MG63 (cell line): ENCODE measurements at regions not wholly inside any gene's neighbourhood (a gene's known extent, or its start where the extent isn't known, plus 50 kb on each side); places are given as distances from the start of the nearest gene placed in this dataset.

Source experiments
- DNase-seq: peaks from one replicate; pipeline ENCODE4 v3.0.0-alpha.2; 2020
- H3K27me3 ChIP-seq: fragments of 250-450 bp; sonication (Bioruptor Pico); 2 replicates; pipeline ENCODE4 v1.5.1; 2020; ENCODE audit warnings: mild to moderate bottlenecking, moderate library complexity
- H3K36me3 ChIP-seq: fragments of 250-450 bp; sonication (Bioruptor Pico); 2 replicates; pipeline ENCODE4 v1.5.1; 2020; ENCODE audit warnings: mild to moderate bottlenecking, moderate library complexity
- H3K4me3 ChIP-seq: fragments of 250-450 bp; sonication (Bioruptor Pico); 2 replicates; pipeline ENCODE4 v1.5.1; 2020; ENCODE audit warnings: mild to moderate bottlenecking, moderate library complexity
- H3K9me3 ChIP-seq: fragments of 250-450 bp; sonication (Bioruptor Pico); 2 replicates; pipeline ENCODE4 v1.5.1; 2020; ENCODE audit warnings: mild to moderate bottlenecking, moderate library complexity

DNA sequence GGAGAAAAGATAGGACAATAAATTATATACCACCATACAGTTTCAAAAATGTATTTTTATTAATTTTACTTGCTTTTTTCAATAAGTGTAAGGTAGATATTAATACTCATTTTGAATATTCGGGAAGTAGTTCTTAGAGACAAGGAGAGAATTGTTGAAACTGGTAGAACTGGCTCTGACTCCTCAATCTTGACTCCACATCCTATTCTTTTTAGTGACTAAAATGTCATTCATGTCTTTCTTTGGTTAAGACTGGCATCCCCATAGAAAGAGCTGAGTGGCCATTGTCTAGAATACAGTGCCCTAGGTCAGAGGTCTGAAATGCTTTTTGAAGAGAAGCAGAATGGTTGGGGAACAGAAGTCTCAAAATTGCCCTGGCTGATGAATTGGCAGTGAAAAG is 177.6 kb upstream of the LRIG3 start:
- Histone ChIP-seq H3K36me3 (no peaks in the 10 kb centered on the region), H3K4me3 (no peak overlapping the region), H3K27me3 (no peaks in the 10 kb centered on the region), H3K9me3 (no peaks in the 10 kb centered on the region)
- no peak for DNase-seq

DNA sequence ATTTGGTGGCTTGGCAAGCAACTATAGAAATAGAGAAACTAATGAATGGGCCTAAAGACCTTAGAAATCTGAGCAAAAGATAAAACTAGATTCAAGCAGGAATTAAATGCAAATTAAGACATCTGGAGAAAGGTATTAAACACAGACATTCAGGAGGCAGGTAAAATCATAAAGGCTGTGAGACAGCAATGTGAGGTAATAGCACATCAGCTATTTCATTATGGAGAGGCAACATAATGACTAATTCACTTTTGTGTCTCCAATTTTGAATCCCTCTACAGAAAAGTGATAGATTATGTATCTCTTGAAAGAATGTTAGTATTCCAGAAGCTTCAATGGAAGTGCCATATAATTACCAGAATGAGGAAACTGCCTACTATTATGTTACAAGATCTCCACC is 175.9 kb upstream of the LRIG3 start:
- Histone ChIP-seq H3K36me3 (no peaks in the 10 kb centered on the region), H3K27me3 (no peaks in the 10 kb centered on the region), H3K9me3 (no peaks in the 10 kb centered on the region), H3K4me3 (no peak overlapping the region)
- DNase-seq, result no peak

DNA sequence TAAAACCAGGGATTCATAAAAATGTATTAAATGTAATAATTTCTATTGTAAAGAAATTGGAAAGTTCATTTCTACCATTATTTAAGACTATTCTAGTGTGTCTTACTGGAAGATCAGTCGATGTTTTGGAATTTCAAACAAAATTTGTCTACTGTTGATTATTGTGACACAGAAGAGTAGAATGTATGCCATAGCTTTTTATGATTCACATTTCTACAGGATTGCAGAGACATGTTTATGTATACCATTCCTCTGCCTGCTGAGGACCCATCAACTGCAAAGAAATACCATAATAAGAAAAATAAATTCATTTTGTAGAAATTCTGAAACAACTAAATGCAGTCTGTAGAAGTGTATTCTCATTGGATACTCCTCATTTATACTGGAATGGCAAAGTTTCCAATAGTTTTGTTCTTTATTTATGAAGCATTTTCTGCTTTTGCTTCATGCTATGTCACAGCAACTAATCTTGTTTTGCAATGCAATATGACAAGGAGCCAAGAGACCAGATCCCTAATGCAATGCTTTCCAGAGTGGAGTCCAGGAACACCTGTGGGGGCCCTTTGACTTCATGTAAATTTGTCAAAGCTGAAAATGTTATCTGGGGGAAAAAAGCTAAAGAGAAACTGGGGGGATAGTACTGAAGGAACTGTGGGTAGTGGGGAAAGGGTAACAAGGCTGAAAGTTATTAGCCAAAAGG is 172.9 kb upstream of the LRIG3 start:
- Histone ChIP-seq H3K36me3 (no peaks in the 10 kb centered on the region), H3K27me3 (no peaks in the 10 kb centered on the region), H3K4me3 (no peak overlapping the region), H3K9me3 (no peaks in the 10 kb centered on the region)
- DNase-seq, result no peak

DNA sequence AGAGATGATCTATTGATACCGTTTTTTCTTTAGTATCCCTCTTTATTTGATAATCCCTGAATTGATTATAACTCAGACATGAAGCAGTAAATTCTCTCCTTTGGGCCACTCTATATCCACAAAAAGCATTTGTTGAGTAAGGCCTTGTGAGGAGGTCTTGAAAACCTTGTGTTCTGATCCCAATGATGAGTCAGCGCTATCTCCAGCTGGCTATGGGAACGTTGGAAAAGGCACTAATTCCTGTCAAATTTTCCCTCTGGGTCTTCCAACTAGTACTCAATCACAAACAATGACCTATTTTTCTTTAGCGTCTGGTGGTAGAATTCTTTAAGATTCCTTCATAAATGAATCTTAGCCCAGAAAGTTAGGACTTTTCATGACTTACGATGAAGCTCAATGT is 168.4 kb upstream of the LRIG3 start:
- DNase-seq, result no peak

DNA sequence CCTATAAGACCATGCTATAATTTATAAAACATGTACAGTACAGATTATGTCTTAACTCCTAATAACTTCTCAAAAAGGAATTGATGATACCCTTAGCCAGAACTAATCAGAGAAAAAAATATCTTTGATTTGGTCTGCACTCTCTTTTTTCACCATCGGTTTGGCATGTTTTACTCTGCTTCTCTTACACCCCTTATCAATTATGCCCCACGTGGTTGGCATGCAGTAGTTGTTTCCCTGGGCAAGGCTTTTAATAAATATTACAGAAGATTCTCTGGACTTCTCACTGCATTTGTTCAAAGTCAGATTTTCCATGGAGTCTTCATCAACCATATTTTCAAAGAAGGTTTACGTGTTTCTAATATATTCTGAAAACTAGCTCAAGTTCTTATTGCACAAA is 167.4 kb upstream of the LRIG3 start:
- Histone ChIP-seq H3K9me3 (no peaks in the 10 kb centered on the region), H3K4me3 (no peak overlapping the region), H3K36me3 (no peaks in the 10 kb centered on the region), H3K27me3 (no peaks in the 10 kb centered on the region)
- no peak for DNase-seq

More for the DNA sequence above, 168.4 kb upstream of the LRIG3 start:
- Histone ChIP-seq H3K27me3 (no peaks in the 10 kb centered on the region), H3K9me3 (no peaks in the 10 kb centered on the region), H3K4me3 (no peak overlapping the region), H3K36me3 (no peaks in the 10 kb centered on the region)

DNA sequence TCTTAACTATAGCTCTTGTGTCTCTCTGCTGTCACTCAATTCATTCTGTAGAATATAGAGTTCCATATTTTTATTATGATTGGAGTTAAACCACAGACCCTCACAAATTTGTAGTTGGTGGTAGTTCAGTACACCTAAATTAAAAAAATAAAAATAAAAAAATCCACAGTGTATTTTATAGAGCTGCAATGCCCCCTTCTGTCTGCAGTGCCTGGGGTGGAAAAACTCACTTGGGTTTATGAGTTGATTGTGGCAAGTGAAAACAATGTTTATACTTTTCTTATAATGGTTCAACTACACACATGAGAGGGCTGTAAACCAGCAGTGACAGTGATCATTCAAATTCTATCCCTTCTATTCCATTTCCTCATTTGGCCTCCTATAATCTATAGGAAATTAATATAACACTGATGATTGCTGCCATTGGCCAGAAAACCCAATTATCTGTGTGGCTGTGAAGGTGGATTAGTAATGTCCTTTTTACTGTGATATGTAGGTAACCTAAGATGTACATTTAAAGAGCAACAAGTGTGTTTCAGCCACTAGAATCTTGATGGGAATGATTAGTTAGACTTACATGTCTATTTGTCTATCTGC is 166.9 kb upstream of the LRIG3 start:
- no peaks in the 10 kb centered on the region for H3K36me3 ChIP-seq
- no peaks in the 10 kb centered on the region for H3K27me3 ChIP-seq
- H3K9me3 ChIP-seq, result no peaks in the 10 kb centered on the region
- H3K4me3 ChIP-seq, result no peak overlapping the region
- DNase-seq, result no peak

DNA sequence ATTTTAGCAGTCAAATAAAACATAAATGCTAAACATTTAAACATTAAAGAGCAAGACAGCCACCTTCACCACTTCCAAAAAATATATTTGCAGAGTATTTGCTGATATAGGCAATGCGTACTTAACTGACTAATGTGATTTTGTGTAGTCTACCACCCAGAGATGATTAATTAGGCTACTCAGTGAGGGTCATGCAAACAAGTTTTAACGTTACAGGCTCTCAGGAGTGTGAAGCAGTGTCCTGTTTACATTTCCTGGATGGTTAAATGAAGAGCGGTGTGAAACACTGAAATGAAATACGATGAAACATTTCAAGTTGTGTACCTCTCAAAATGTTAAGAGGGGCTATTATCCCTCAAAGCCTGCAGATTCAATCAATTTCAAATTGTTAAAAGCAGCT is 165.8 kb upstream of the LRIG3 start:
- no peak for DNase-seq
- no peaks in the 10 kb centered on the region for H3K27me3 ChIP-seq
- no peaks in the 10 kb centered on the region for H3K36me3 ChIP-seq
- H3K9me3 ChIP-seq, result no peaks in the 10 kb centered on the region
- H3K4me3 ChIP-seq, result no peak overlapping the region

DNA sequence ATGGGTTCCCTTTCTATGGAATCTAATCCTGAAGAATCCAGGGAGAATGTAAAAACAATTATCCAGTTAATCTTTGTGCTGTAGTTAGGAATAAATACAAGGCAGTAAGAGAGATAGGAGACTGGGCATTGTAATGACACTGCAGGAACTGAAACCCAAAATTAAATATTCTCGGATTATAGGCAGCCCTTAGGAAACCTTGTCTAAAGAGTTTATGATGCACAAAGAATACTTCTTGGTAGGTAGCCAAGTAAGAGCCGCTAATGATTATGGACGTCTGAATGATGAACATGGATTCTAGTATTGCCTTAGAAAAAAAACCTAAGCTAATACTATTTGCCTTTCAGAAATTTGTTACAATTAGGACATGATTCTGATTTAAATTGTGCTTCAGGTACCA is 165.4 kb upstream of the LRIG3 start:
- no peak for DNase-seq

DNA sequence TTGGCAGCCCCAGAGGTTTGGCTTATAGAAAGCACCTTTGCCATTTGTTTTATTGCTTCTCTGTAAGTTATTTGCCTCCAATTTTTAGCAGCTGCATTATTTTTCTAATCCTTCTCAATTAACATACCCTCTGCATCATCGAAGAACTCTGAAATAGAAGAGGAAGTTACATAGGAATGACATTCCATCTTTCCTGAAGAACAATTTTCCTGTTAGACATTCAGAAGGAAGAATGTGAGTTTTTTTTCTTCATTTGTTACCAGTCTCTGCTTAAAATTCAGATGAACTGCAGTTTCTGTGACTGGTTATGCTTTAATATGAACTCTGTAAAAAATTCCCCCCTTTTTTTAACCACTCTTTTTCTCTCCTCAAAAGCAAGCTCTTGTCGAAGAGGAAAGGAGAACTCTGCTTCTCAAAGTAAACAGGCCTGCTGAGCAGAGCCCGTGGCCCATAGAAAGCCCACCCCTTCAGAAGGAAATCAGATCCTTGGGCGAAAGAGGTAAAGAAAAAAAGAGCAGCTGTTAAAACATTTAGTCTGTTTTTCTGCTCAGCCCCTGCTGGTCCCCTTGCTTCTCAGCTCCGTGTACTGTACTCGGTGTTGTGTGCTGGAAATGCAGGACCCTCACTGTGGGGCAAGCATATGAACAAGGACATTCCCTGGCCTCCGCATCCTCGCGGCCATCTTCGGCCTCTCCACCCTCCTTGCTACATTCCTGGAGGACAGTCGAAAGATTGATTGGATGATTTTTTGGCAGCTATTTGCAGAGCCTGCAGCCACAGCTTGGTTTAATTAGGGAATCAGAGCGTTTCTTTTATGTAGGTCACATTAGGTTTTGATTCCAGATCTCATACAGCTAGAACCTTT is 164.4 kb upstream of the LRIG3 start:
- DNase-seq, result no peak
- H3K9me3 ChIP-seq, result no peaks in the 10 kb centered on the region
- H3K27me3 ChIP-seq, result no peaks in the 10 kb centered on the region
- no peak overlapping the region for H3K4me3 ChIP-seq
- H3K36me3 ChIP-seq, result no peaks in the 10 kb centered on the region

More for the DNA sequence above, 165.4 kb upstream of the LRIG3 start:
- Histone ChIP-seq H3K36me3 (no peaks in the 10 kb centered on the region), H3K4me3 (no peak overlapping the region), H3K27me3 (no peaks in the 10 kb centered on the region), H3K9me3 (no peaks in the 10 kb centered on the region)

DNA sequence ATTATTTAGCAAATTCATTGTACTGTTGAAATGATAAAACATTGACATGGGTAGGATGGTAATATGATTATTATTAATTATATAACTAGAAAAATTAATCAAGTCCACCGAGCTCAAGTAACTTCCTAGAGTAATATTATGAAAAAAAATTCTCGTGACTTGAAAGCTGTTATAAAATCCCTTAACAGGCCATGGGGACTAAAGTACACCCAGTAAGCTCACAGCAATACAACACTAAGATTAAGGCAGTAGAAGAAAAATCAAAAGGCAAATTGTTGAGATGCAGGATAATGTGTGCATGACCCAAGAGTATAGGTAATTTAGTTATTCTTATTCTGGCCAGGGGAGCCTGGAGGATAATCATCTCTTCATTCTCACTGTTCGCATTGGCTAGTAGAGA is 162.6 kb upstream of the LRIG3 start:
- H3K27me3 ChIP-seq, result no peaks in the 10 kb centered on the region
- H3K36me3 ChIP-seq, result no peaks in the 10 kb centered on the region
- H3K9me3 ChIP-seq, result no peaks in the 10 kb centered on the region
- DNase-seq, result no peak
- no peak overlapping the region for H3K4me3 ChIP-seq

DNA sequence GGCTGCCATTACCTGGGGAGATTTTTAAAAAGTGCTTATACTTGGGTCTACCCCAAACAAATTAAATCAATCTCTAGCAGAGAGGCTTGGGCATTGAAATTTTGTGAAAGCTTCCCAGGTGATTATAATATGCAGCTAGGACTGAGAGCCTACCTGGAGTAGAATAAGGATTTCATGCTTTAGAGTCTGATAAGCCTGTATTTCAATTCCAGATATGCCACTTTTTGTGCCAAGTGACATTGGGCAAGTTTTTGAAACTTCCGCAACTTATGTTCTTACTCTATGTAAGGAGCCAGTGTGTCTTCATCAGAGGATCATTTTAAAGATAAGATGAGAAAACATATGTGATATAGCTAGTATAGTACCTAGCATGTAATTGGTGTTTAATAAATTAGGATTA is 159.8 kb upstream of the LRIG3 start:
- no peak overlapping the region for H3K4me3 ChIP-seq
- no peaks in the 10 kb centered on the region for H3K9me3 ChIP-seq
- DNase-seq, result no peak
- no peaks in the 10 kb centered on the region for H3K27me3 ChIP-seq
- H3K36me3 ChIP-seq, result no peaks in the 10 kb centered on the region

DNA sequence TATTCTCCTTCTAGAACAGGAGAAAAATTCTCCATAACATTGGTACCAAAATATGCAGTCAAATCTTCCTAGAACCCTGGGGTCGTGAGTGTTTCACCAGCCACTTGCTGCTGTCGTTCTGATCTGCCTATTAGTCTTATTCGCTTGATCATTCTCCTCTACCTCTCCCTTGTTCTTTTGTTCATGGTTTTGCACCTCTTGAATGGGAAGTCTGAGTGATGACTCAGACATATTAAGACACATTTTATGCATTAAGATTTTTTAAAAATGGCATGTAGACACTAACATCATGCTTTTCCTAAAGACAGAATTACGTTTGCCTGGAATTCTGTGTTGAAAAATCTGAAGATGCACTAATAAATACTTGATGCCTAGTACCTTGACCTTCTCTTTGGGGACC is 159.2 kb upstream of the LRIG3 start:
- no peaks in the 10 kb centered on the region for H3K27me3 ChIP-seq
- no peak overlapping the region for H3K4me3 ChIP-seq
- no peaks in the 10 kb centered on the region for H3K9me3 ChIP-seq
- no peak for DNase-seq
- no peaks in the 10 kb centered on the region for H3K36me3 ChIP-seq

DNA sequence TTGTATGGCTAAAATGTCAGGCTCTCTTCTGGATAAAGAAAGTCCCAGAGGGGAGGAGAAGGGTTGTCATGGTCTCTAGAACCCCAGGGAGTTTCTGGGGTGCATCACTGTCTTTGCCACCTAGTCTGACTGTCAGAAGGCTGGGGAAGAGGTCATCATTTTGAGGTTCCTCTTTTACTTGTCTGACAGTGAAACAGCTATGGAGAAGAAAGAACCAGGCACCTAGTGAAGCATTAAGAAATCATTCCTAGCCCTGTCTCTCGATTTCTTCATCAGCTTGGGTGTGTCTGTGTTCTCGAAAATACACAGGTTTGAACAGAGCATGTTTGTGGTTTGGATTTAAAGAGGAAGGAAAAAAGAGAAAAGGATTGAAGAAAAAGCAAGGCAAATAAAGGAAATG is 158.7 kb upstream of the LRIG3 start:
- Histone ChIP-seq H3K36me3 (no peaks in the 10 kb centered on the region), H3K9me3 (no peaks in the 10 kb centered on the region), H3K4me3 (no peak overlapping the region), H3K27me3 (no peaks in the 10 kb centered on the region)
- DNase-seq, result no peak

DNA sequence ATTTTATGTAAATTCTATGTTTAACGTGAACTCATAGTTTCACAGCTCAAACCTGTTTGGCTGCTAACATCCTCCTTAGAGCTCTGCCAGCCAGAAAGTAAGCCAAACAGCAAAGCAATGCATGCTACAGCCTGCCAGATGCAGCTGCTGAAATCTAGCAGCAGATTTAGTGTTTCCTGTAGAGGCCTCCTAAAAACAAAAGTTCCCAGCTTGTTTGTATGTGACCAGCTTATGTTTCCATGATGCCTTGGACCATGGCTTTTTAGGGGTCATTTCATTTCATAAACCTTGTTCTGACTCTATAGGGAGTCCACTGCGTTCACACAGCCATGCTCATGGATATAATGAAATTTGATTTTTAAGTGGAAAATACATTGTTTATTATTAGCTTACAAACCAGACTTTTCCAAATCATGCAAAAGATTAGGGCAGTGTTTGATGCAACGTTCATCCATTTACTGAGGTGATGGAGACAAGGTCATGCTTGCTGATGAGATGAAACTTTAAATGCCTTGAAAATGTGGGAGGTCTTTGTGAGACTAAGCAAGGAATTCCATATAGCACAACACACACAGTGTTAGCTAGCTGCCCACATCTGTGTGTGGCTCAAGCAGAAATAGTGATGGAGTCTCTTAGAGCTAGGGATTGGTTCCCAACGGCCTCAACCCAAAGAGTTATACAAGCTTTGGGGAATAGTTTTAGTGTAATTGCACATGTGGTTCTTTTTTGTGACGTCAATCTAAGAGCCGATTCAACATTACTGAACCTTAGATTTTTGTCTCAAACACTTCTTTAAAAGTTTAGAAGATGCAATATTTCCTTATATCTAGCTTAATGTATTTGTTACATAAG is 157.5 kb upstream of the LRIG3 start:
- Histone ChIP-seq H3K36me3 (no peaks in the 10 kb centered on the region), H3K27me3 (no peaks in the 10 kb centered on the region), H3K4me3 (no peak overlapping the region), H3K9me3 (no peaks in the 10 kb centered on the region)
- peak; percentile 57 for DNase-seq

DNA sequence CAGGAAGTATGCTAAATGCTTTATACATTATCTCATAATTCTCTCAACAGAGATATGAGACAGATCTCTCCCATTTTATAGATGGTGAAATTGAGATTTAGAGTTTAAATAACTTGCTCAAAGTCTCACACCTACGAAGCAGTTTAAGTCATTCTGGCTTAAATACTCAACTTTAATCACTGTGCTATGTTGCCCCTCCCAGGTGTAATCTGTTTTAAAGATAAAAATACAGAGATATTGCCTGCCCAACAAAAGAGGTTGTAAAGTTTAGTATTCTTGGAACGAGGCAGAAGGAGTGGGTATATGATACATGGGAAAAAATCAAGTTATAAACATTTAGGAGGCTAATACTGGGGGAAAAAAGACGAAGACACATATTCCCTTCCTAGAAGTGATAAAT is 156.8 kb upstream of the LRIG3 start:
- H3K36me3 ChIP-seq, result no peaks in the 10 kb centered on the region
- H3K27me3 ChIP-seq, result no peaks in the 10 kb centered on the region
- no peak overlapping the region for H3K4me3 ChIP-seq
- DNase-seq, result no peak
- H3K9me3 ChIP-seq, result no peaks in the 10 kb centered on the region

DNA sequence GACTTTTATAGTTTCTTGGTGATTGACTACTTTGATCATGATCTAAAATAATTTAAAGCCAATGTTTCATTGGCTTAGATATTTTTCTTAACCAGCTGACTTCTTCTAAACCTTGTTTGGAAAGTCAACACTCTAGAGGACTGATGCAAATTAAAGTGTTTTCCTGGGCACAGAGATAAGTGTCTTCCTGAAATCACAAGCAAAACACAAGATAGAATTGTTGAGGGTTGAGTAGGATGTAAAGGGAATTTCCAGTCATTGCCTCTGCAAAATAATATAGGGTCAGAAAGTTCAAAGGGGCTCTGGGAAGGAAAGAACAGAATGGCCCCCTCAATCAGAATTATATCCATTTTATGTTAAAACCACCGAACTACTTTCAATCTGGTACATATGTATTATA is 156.3 kb upstream of the LRIG3 start:
- no peaks in the 10 kb centered on the region for H3K9me3 ChIP-seq
- no peaks in the 10 kb centered on the region for H3K27me3 ChIP-seq
- no peak for DNase-seq
- no peak overlapping the region for H3K4me3 ChIP-seq
- no peaks in the 10 kb centered on the region for H3K36me3 ChIP-seq

DNA sequence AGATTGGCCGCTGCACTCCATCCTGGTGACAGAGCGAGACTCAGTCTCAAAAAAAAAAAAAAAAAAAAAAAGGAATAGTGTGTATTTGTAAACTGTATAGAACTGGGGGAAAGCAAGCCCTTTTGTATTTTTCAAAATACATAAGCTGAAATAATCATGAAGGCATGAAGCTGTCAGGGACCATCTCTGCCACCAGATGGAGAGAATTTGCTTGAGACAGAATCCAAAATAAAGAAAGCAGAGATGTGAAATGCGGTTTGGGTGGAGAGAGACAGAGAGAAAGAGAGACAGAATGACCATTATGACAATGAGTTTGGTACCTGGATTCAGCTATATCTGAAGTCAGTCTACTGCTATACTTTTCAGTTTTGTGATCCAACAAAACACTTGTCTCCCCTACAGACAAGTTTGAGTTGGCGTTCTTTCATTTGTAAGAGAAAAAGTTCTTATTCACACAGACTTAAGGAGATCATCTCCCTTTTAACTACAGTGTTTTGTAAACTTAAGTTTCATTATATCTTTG is 155.7 kb upstream of the LRIG3 start:
- H3K27me3 ChIP-seq, result no peaks in the 10 kb centered on the region
- no peak for DNase-seq
- no peaks in the 10 kb centered on the region for H3K36me3 ChIP-seq
- H3K4me3 ChIP-seq, result no peak overlapping the region
- H3K9me3 ChIP-seq, result no peaks in the 10 kb centered on the region
